ENCODE measurements at regions not wholly inside any gene's neighbourhood (a gene's known extent, or its start where the extent isn't known, plus 50 kb on each side); places are given as distances from the start of the nearest gene placed in this dataset.

- no peak for DNase-seq
- Mint-ChIP-seq H3K4me1 (ENCODE audit: low read depth, unreplicated experiment) (peaks cover 17% of the 10 kb centered on the region), H3K9me3 (ENCODE audit: unreplicated experiment) (no peaks in the 10 kb centered on the region), H3K36me3 (ENCODE audit: insufficient read depth, unreplicated experiment) (no peaks in the 10 kb centered on the region), H3K27me3 (ENCODE audit: insufficient read depth, unreplicated experiment) (no peaks in the 10 kb centered on the region), H3K4me3 (ENCODE audit: unreplicated experiment) (no peak overlapping the region), H3K27ac (ENCODE audit: unreplicated experiment) (no peak overlapping the region)
- H3K9me3 ChIP-seq, result no peaks in the 10 kb centered on the region
- CTCF ChIA-PET, result no interaction called here
- TF ChIP-seq CTCF (IDR thresholded peaks at IDR 0.05; ENCODE audit: insufficient read depth in 1 of 2, low read depth in 1 of 2, low read length in 1 of 2, severe bottlenecking in 1 of 2, unreplicated experiment in 1 of 2), result no peak
- intact Hi-C loops (cut with micrococcal nuclease; ENCODE audit: unreplicated experiment), result no loop called here
- POLR2A ChIA-PET, result no interaction called here
- no peak overlapping the region for H3K4me3 ChIP-seq (ENCODE audit: low read depth, low read length)
- H3K4me1 ChIP-seq, result peaks cover 8% of the 10 kb centered on the region
- H3K27me3 ChIP-seq (replicated peaks; ENCODE audit: control insufficient read depth, insufficient read depth, low read length), result no peaks in the 10 kb centered on the region
- H3K36me3 ChIP-seq (ENCODE audit: control insufficient read depth, insufficient read depth, low read length), result no peaks in the 10 kb centered on the region
- no TSS peak for BruUV-seq (replicated peaks)
Observed at GRCh38 chr7:79714081-79714480, 260.6 kb upstream of the MAGI2 start.

GRCh38 chr7:79713276-79713675 lies 259.8 kb upstream of the MAGI2 start:
- H3K27ac Mint-ChIP-seq (ENCODE audit: unreplicated experiment), result no peak overlapping the region
- H3K36me3 Mint-ChIP-seq (ENCODE audit: insufficient read depth, unreplicated experiment), result no peaks in the 10 kb centered on the region
- no peak for DNase-seq
- TF ChIP-seq CTCF (IDR thresholded peaks at IDR 0.05; ENCODE audit: insufficient read depth in 1 of 2, low read depth in 1 of 2, low read length in 1 of 2, severe bottlenecking in 1 of 2, unreplicated experiment in 1 of 2), result no peak
- POLR2A ChIA-PET, result no interaction called here
- no peaks in the 10 kb centered on the region for H3K27me3 Mint-ChIP-seq (ENCODE audit: insufficient read depth, unreplicated experiment)
- no peaks in the 10 kb centered on the region for H3K9me3 ChIP-seq
- no peaks in the 10 kb centered on the region for H3K27me3 ChIP-seq (replicated peaks; ENCODE audit: control insufficient read depth, insufficient read depth, low read length)
- peaks cover 11% of the 10 kb centered on the region for H3K4me1 ChIP-seq
- H3K4me1 Mint-ChIP-seq (ENCODE audit: low read depth, unreplicated experiment), result peaks cover 17% of the 10 kb centered on the region
- H3K36me3 ChIP-seq (ENCODE audit: control insufficient read depth, insufficient read depth, low read length), result no peaks in the 10 kb centered on the region
- no peaks in the 10 kb centered on the region for H3K9me3 Mint-ChIP-seq (ENCODE audit: unreplicated experiment)
- H3K4me3 Mint-ChIP-seq (ENCODE audit: unreplicated experiment), result no peak overlapping the region
- CTCF ChIA-PET, result no interaction called here
- BruUV-seq (replicated peaks), result no TSS peak
- intact Hi-C loops (cut with micrococcal nuclease; ENCODE audit: unreplicated experiment), result no loop called here
- H3K4me3 ChIP-seq (ENCODE audit: low read depth, low read length), result no peak overlapping the region

- POLR2A ChIA-PET, result no interaction called here
- intact Hi-C loops (cut with micrococcal nuclease; ENCODE audit: unreplicated experiment), result no loop called here
- H3K9me3 ChIP-seq, result no peaks in the 10 kb centered on the region
- no TSS peak for BruUV-seq (replicated peaks)
- H3K27me3 ChIP-seq (replicated peaks; ENCODE audit: control insufficient read depth, insufficient read depth, low read length), result no peaks in the 10 kb centered on the region
- H3K36me3 ChIP-seq (ENCODE audit: control insufficient read depth, insufficient read depth, low read length), result no peaks in the 10 kb centered on the region
- no peak overlapping the region for H3K4me3 ChIP-seq (ENCODE audit: low read depth, low read length)
- no peak overlapping the region for H3K4me3 Mint-ChIP-seq (ENCODE audit: unreplicated experiment)
- H3K4me1 ChIP-seq, result peaks cover 12% of the 10 kb centered on the region
- peaks cover 17% of the 10 kb centered on the region for H3K4me1 Mint-ChIP-seq (ENCODE audit: low read depth, unreplicated experiment)
- DNase-seq, result no peak
- H3K9me3 Mint-ChIP-seq (ENCODE audit: unreplicated experiment), result no peaks in the 10 kb centered on the region
- TF ChIP-seq CTCF (IDR thresholded peaks at IDR 0.05; ENCODE audit: insufficient read depth in 1 of 2, low read depth in 1 of 2, low read length in 1 of 2, severe bottlenecking in 1 of 2, unreplicated experiment in 1 of 2), result no peak
- H3K27me3 Mint-ChIP-seq (ENCODE audit: insufficient read depth, unreplicated experiment), result no peaks in the 10 kb centered on the region
- H3K27ac Mint-ChIP-seq (ENCODE audit: unreplicated experiment), result no peak overlapping the region
- CTCF ChIA-PET, result no interaction called here
- H3K36me3 Mint-ChIP-seq (ENCODE audit: insufficient read depth, unreplicated experiment), result no peaks in the 10 kb centered on the region
Observed at GRCh38 chr7:79711660-79712059, 258.2 kb upstream of the MAGI2 start.
